ENCODE measurements at regions not wholly inside any gene's neighbourhood (a gene's known extent, or its start where the extent isn't known, plus 50 kb on each side); places are given as distances from the start of the nearest gene placed in this dataset.

DNA sequence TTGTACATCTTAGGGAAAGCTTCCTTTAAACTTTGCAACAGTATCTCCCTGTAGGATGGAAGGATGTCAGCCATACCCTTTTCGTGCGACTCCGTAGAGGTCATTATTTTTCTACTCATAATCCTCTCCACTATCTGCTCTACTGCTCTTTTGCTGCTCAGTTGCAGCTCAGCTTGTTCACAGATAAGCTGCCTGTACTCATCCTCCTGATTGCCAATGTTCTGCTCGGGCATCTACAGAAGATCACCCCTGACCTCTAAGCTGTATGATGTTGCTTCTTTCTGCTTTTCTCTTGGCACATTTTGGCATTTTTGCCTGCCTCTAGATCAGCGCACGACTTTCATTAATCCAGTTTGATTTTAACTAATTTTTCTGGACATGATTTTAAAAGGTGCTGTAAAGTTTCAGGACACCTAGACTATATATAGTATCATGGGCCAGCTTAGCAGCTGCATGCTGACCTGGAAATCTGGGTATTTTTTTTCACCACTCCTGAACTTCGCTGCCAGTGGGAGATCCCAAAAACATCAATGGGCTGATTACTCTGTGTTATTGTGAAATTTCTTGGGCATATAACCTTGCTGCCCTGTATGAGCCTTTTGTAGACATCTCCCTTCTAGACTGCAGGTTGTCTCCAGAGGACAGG, 131.2 kb upstream of the ZNF608 start:
- TF ChIP-seq, protein P1, sequence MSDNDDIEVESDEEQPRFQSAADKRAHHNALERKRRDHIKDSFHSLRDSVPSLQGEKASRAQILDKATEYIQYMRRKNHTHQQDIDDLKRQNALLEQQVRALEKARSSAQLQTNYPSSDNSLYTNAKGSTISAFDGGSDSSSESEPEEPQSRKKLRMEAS (IDR thresholded peaks at IDR 0.05; ENCODE audit: insufficient read depth, insufficient read length) = no peak
- CTCF ChIA-PET = interaction anchor here (0.8 kb wide), 1 partner anchor 11 kb away, joined by 3 read pairs; no protein-coding TSS in a partner anchor
- no peak overlapping the region for H3K4me2 ChIP-seq (ENCODE audit: insufficient read depth, low read length)
- H3K9ac ChIP-seq (replicated peaks; ENCODE audit: extremely low read depth, insufficient read depth, low read length) = no peak overlapping the region
- no peaks in the 10 kb centered on the region for H3K79me2 ChIP-seq (ENCODE audit: control insufficient read depth, insufficient read depth, low read length)
- H3K9me3 ChIP-seq (replicated peaks; ENCODE audit: control insufficient read depth, insufficient read depth, low read length) = no peaks in the 10 kb centered on the region
- no peaks in the 10 kb centered on the region for H3K27me3 ChIP-seq (ENCODE audit: control insufficient read depth in 2 of 2, insufficient read depth in 2 of 2, low read length in 2 of 2)
- H4K20me1 ChIP-seq (replicated peaks; ENCODE audit: control insufficient read depth, extremely low read depth, insufficient read depth, low read length) = no peaks in the 10 kb centered on the region
- no peaks in the 10 kb centered on the region for H3K9me1 ChIP-seq (replicated peaks; ENCODE audit: control insufficient read depth, extremely low read depth, insufficient read depth, low read length)
- dilution Hi-C loops (cut with MboI; ENCODE audit: extremely low pct_ligation_motif_present, low sequenced_read_pairs) (no loop called here), intact Hi-C loops (cut with micrococcal nuclease) (no loop called here)
- no peaks in the 10 kb centered on the region for H3K36me3 ChIP-seq (ENCODE audit: control insufficient read depth in 2 of 2, extremely low read depth in 1 of 2, insufficient read depth in 2 of 2, low read length in 2 of 2)
- H2AFZ ChIP-seq (ENCODE audit: low read depth, low read length) = no peak overlapping the region
- FAIRE-seq (no peak), DNase-seq (ENCODE audit: low read depth, low spot score) (no peak)
- H3K27ac ChIP-seq (ENCODE audit: insufficient read depth, low read depth, low read length) = no peak overlapping the region
- POLR2A ChIA-PET = no interaction called here
- H3K4me3 ChIP-seq (replicated peaks in 1 of 3; ENCODE audit: insufficient read depth in 1 of 3, low read depth in 1 of 3, low read length in 3 of 3) = no peak overlapping the region
- no TSS peak for BruUV-seq (replicated peaks)
- H3K4me1 ChIP-seq (ENCODE audit: control insufficient read depth, extremely low read depth, insufficient read depth, low read length) = no peaks in the 10 kb centered on the region

DNA sequence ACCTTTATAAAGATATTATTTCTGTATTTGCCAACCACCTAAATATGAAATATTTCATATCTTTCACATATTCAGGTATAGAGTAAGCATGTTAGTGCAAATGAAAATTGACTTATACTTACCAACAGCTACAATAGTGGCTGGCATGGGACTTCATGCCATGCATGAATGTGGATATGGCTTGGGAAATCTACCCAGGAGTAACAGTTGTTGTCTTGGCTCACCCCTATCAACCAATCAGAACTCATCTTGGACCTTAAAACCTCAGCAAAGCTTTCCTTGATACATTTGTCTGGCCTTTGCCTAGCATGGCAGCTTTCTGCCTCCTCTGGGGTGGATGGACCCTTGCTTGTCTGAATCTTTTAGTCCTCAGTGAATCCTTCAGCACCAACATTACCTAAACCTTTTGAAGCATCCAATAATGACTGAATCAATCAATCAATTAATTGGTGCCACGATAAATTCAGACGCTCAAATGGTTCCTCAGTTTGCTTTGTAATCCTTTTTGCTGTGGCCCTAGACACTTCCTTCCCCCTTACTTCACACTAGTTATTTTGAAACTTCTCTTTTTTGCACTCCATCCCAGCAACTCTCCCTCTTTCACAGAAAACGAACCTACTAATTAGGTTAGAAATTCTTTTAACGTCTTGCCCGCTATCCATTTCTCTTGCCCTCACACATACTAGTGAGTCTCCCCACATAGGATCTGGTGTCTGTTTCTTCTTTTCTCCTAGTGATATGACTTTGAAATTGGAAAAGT, 132.3 kb upstream of the ZNF608 start:
- Histone ChIP-seq H3K9ac (replicated peaks; ENCODE audit: extremely low read depth, insufficient read depth, low read length) (no peak overlapping the region), H3K27me3 (ENCODE audit: control insufficient read depth in 2 of 2, insufficient read depth in 2 of 2, low read length in 2 of 2) (no peaks in the 10 kb centered on the region), H3K9me3 (replicated peaks; ENCODE audit: control insufficient read depth, insufficient read depth, low read length) (no peaks in the 10 kb centered on the region), H3K79me2 (ENCODE audit: control insufficient read depth, insufficient read depth, low read length) (no peaks in the 10 kb centered on the region), H3K36me3 (ENCODE audit: control insufficient read depth in 2 of 2, extremely low read depth in 1 of 2, insufficient read depth in 2 of 2, low read length in 2 of 2) (no peaks in the 10 kb centered on the region), H3K4me2 (ENCODE audit: insufficient read depth, low read length) (no peak overlapping the region), H3K4me3 (replicated peaks in 1 of 3; ENCODE audit: insufficient read depth in 1 of 3, low read depth in 1 of 3, low read length in 3 of 3) (no peak overlapping the region), H3K9me1 (replicated peaks; ENCODE audit: control insufficient read depth, extremely low read depth, insufficient read depth, low read length) (no peaks in the 10 kb centered on the region), H3K4me1 (ENCODE audit: control insufficient read depth, extremely low read depth, insufficient read depth, low read length) (no peaks in the 10 kb centered on the region), H3K27ac (ENCODE audit: insufficient read depth, low read depth, low read length) (no peak overlapping the region), H2AFZ (ENCODE audit: low read depth, low read length) (no peak overlapping the region), H4K20me1 (replicated peaks; ENCODE audit: control insufficient read depth, extremely low read depth, insufficient read depth, low read length) (no peaks in the 10 kb centered on the region)
- dilution Hi-C loops (cut with MboI; ENCODE audit: extremely low pct_ligation_motif_present, low sequenced_read_pairs) (no loop called here), intact Hi-C loops (cut with micrococcal nuclease) (no loop called here)
- FAIRE-seq (no peak), DNase-seq (ENCODE audit: low read depth, low spot score) (no peak)
- ChIA-PET POLR2A (no interaction called here), CTCF (no interaction called here)
- BruUV-seq (replicated peaks) = no TSS peak
- TF ChIP-seq EZH2 (IDR thresholded peaks at IDR 0.05; ENCODE audit: borderline replicate concordance, low read depth, low read length, severe bottlenecking) (no peak), POLR2AphosphoS5 (IDR thresholded peaks at IDR 0.05; ENCODE audit: insufficient read depth, low read depth, low read length) (no peak), JUN (IDR thresholded peaks at IDR 0.05; ENCODE audit: borderline replicate concordance, insufficient read depth, insufficient read length, low read depth) (no peak), GATA2 (IDR thresholded peaks at IDR 0.05; ENCODE audit: insufficient read depth, insufficient read length, low read depth, low read length) (no peak)
- TF ChIP-seq, protein P1 (IDR thresholded peaks at IDR 0.05; ENCODE audit: insufficient read depth, insufficient read length) = no peak

Measured in endothelial cell of umbilical vein (primary cell).